ENCODE measurements at regions not wholly inside any gene's neighbourhood (a gene's known extent, or its start where the extent isn't known, plus 50 kb on each side); places are given as distances from the start of the nearest gene placed in this dataset.

DNA sequence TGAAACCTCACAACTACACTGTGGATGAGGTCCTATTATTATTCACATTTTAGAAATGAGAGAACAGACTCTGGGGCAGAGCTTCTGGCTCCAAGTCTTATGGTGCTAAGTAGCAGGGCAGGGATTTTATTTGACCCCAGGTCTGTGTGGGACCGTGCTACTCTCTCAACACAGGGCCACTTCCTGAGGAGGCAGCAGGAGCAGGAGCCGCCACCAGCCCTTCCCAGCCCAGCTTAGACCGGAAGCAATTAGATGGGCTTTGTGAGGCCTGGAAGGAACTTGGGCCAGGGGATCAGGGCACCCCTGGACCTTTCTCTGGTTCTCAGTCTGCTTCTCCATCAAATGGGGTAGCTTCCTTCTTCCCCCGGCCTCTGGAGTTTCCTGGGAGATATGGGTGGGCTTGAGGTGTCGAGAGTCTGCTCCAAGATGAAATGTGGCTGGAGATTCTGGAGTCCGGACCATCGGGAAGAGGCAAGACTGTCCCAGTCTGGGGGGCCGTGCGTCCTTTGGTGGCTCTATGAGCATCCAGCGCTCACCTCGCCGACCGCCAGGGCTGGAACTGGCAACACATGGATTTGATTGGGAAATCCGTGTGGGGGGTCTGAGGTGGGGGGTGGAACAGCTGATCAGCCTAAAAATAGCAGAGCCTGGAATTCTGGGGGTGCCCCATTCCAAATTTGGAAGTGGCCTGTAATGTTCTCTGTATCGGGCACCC lies 136.8 kb downstream of the FOXD2 start:
- no peak for DNase-seq (ENCODE audit: low read depth)

- no peak for DNase-seq (ENCODE audit: low read depth)
Observed at GRCh38 chr1:47575855-47576757, 138.3 kb downstream of the FOXD2 start.

- DNase-seq (ENCODE audit: low read depth), result no peak
Observed at GRCh38 chr1:47576758-47577115, 138.9 kb downstream of the FOXD2 start.

- no peak for DNase-seq (ENCODE audit: low read depth)
Observed at GRCh38 chr1:47577303-47578025, 139.6 kb downstream of the FOXD2 start.

DNA sequence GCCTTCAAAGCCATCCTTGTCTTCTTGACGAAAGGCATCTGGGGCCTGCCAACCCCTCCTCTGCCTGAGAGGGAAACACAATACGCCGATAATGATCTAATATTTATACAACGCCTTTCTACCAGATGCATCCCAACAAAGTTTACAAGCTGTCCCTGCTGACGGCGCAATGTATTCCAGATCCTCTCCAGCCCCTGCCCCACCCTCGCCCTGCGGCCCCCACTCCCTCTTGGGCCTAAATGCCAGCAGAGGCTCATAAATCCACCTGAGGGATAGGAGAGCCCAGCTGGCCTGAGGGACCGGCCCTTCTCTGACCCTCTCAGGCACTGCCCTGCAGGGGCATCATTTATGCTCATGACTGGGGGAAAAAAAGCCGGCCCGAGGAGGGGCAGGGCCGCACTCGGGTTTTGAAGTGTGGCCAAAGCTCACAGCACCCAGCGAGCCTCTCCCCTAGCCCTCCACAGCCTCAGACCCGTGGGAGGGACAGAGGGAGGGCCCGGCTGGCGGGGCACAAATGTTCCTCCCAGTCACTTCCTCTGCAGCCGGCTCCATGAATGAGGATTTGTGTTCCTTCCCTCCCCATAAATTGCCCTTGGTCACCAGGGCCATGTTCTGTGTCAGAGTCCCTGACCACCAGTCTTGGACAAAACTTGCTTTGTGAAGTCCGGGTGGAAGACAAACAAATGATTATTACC lies 140.3 kb downstream of the FOXD2 start:
- DNase-seq (ENCODE audit: low read depth), result no peak

GRCh38 chr1:47578721-47579419 lies 141.0 kb downstream of the FOXD2 start:
- no peak for DNase-seq (ENCODE audit: low read depth)

GRCh38 chr1:47579809-47580208 lies 142.0 kb downstream of the FOXD2 start:
- DNase-seq (ENCODE audit: low read depth), result no peak

- DNase-seq (ENCODE audit: low read depth), result no peak
Observed at GRCh38 chr1:47580451-47580995, 142.7 kb downstream of the FOXD2 start.

GRCh38 chr1:47582891-47583608 lies 145.2 kb downstream of the FOXD2 start:
- DNase-seq (ENCODE audit: low read depth), result no peak

DNA sequence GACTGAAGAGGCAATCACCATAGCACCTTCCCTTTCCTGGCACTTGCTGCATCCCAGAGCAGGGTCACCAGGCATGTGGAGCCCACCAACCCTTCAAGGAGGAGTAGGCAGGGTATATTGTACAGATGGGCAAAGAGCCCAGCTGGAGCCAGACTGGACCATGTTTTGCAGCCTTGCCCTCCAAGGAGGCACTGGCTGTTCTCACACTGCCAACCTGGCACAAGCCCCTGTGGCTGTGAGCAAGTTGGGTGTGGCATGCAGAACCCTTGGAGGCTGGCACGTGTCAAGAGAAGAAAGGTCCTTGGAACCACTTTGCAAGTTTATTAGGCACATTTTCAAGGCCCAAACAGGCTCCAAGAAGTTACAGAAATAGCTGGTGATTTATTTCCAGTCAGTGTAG lies 146.4 kb downstream of the FOXD2 start:
- no peak for DNase-seq (ENCODE audit: low read depth)

- DNase-seq (ENCODE audit: low read depth), result no peak
Observed at GRCh38 chr1:47585141-47585902, 147.5 kb downstream of the FOXD2 start.

DNA sequence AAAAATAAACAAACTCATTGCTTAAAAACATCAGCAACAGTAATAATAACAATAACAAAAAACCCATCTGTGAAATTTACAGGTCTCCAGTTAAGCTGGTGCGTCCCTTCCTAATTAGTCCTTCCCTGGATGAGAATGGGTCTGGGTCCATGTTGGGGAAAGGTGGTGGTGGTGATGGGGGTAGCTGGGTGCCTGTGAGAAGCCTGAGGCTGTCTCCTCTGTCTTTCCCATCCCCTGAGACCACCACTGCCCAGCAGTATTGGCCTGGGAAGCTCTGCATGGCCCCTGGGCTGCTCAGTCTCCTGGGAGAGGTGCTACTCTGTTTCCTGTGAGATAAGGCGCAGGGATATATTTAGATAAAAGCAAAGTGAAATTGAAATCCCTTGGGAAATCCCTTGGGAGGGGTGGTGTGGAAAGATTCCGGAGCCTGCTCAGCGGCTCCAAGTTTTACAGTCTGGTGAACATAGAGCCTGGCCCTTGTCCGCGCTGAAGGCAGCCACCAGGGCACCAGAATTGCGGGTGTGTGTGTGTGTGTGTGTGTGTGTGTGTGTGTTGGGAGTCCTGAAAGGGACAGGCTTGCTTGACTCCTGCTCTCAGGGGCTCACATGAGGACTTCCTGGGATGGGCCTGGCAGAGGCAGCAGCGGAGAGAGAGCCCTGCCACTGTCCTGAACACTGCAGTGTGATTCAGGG lies 150.2 kb downstream of the FOXD2 start:
- no peak for DNase-seq (ENCODE audit: low read depth)

DNA sequence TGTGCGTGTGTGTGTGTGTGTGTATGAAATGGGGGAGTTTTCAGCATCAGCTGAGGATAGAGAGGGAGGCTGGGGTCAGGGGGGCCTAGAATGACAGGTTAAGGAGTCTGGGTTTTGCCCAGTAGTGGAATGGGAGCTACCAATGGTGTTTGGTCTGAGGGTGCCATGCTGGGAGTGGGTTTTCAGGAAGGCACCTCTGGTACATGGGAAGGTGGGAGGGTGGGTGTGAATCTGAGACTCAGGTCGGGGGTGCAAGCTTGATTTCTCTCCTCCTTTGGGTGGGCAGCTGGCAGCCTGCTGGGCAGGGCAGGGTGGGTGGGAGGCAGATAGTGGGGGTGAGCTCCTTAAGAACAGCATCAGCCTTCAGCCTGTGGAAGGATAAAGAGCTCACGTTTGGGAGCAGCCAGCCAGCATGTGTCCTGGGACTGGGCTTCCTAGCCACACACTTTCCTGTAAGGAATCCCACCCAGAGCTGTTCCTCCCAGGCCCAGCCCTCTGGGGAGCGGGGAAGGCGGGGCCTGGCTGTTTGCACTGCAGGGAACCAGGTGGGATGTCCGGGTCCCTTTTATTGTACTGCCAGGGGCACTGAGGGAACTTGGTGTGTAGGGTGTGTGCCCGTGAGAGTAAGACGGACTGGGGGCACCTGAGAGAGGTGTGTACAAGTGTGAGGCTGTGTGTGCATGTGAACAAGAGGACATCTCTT lies 152.8 kb downstream of the FOXD2 start:
- no peak for DNase-seq (ENCODE audit: low read depth)

DNA sequence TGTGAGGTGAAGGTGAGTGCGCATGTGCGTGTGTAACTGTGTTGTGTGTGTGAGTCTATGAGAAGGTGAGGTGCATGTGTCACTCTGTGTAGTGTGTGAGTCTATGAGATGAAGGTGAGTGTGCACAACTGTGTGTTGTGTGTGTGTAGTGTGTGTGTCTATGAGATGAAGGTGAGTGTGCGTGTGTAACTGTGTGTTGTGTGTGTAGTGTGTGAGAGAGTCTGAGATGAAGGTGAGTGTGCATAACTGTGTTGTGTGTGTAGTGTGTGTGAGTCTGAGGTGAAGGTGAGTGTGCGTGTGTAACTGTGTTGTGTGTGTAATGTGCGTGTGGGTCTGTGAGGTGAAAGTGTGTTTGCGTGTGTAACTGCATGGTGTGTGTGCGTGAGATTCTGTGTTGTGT lies 154.0 kb downstream of the FOXD2 start:
- DNase-seq (ENCODE audit: low read depth), result no peak

DNA sequence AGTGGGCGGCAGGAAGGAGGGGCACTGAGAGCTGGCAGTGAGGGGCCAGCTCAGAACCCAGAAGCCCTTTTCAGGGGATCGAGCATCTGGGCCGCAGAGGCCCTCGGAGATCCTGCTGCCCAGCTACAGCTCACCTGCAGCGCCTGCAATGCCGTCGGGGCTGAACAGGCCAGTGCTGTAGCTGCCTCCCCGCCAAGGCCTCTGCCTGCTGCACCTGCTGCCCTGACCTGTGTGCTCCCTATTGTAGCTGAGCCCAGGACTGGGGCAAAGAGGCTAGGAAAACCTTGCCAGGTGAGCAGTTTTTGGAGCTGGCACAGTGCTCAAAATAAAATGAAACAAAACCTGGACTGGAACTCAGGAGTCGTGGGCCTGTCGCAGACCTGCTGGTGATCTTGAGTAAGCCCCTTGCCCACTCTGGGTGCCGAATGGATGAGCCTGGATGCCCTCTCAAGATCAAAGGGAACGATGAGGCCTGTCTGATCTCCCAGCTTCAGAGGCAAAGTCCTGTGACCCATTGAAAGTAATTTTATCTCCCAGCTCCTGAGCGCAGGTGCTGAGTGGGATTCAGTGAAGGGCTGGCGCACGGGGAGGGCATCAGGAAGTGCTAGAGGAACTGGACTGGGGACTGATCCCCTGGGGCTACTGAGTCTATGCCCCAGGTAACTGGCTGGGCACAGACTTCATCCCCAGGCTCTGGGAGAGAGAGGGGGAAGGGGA lies 154.6 kb downstream of the FOXD2 start:
- DNase-seq (ENCODE audit: low read depth), result no peak

DNA sequence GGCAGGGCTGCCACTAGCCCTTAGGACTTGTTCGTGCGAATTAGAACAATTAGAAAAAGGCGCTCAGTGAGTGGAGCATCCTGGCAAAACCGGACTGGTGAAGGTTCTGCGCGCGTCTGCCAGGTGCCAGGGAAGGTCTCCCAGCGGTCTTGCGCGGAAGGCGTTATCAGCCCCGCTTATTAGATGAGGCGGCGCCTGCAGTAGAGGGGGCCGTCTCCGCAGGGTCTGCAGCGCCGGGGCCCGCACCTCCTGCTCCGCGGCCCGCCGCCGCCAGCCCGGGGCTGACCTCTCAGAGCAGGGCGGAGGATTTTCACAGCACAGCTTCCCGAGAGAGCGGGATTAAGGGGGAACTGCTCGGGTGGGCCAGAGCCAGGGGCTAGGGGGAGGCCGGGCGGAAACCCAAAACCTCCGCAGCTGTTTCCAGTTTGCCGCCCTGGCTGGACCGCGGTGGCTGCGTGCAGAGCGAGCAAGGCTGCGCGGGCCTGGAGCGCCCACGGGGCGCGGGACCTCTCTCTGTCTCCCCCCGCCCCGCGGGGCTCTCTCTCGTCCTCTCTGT lies 155.2 kb downstream of the FOXD2 start:
- no peak for DNase-seq (ENCODE audit: low read depth)

DNA sequence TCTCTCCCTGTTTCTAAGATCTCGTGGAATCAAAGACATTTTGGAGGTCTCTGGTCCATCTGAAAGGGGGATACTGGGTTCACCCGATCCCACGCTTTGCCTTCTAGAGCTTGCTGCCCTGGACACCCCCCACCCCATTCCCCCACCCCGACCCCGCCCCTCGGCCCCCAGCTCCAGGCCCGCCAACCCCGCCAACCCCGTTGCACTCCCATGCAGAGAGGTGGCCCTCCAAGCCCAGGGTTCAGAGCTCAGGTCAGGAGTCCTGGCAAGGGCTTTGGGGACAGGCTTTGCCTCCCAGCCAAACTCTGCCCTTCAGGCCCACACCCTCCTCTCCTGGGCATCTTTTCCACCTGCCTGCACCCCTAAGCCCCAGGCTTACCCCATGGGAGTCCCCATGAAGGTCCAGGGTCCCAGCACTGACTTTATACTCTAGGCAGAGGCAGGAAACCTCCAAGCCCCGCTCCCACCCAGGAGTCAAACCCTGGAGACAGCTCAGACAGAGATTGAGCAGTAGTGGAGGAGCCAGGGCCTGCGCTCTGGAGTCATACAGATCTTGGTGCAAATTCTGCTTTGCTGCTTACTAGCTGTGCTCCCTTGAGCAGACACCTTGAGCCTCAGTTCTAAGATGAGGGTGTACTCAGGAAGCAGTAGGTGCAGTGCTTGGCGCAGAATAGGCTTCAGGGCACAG lies 155.9 kb downstream of the FOXD2 start:
- DNase-seq (ENCODE audit: low read depth), result no peak

Measured in CMK (cell line).